ENCODE measurements at regions not wholly inside any gene's neighbourhood (a gene's known extent, or its start where the extent isn't known, plus 50 kb on each side); places are given as distances from the start of the nearest gene placed in this dataset.
"Not testable (repeated sequence)": the region's sequence is repeated elsewhere in the genome, so short reads cannot be mapped to it uniquely, and the experiment has no call there.

GRCh38 chrX:44785652-44786051 is 58.2 kb upstream of the DUSP21 start:
- Mint-ChIP-seq H3K9me3 (ENCODE audit: low read depth) (peaks cover 3% of the 10 kb centered on the region), H3K36me3 (ENCODE audit: low read depth) (no peaks in the 10 kb centered on the region), H3K27ac (ENCODE audit: unreplicated experiment) (no peak overlapping the region), H3K4me1 (ENCODE audit: low read depth) (no peaks in the 10 kb centered on the region), H3K4me3 (ENCODE audit: unreplicated experiment) (no peak overlapping the region), H3K27me3 (ENCODE audit: low read depth) (no peaks in the 10 kb centered on the region)
- DNase-seq (ENCODE audit: low spot score) = no peak
- TF ChIP-seq CTCF (IDR thresholded peaks at IDR 0.05) = no peak

GRCh38 chrX:44784241-44784640 is 59.6 kb upstream of the DUSP21 start:
- Mint-ChIP-seq H3K27ac (ENCODE audit: unreplicated experiment) (no peak overlapping the region), H3K27me3 (ENCODE audit: low read depth) (no peaks in the 10 kb centered on the region), H3K36me3 (ENCODE audit: low read depth) (no peaks in the 10 kb centered on the region)

GRCh38 chrX:44778254-44778653 is 65.6 kb upstream of the DUSP21 start:
- DNase-seq (ENCODE audit: low spot score) = no peak
- Mint-ChIP-seq H3K27ac (ENCODE audit: unreplicated experiment) (no peak overlapping the region), H3K4me1 (ENCODE audit: low read depth) (no peaks in the 10 kb centered on the region), H3K4me3 (ENCODE audit: unreplicated experiment) (no peak overlapping the region), H3K36me3 (ENCODE audit: low read depth) (no peaks in the 10 kb centered on the region), H3K9me3 (ENCODE audit: low read depth) (peaks cover 6% of the 10 kb centered on the region), H3K27me3 (ENCODE audit: low read depth) (no peaks in the 10 kb centered on the region)
- TF ChIP-seq CTCF (IDR thresholded peaks at IDR 0.05) = no peak

More at GRCh38 chrX:44784241-44784640, 59.6 kb upstream of the DUSP21 start:
- peaks cover 3% of the 10 kb centered on the region for H3K9me3 Mint-ChIP-seq (ENCODE audit: low read depth)
- no peak for TF ChIP-seq CTCF (IDR thresholded peaks at IDR 0.05)
- no peak for DNase-seq (ENCODE audit: low spot score)
- no peak overlapping the region for H3K4me3 Mint-ChIP-seq (ENCODE audit: unreplicated experiment)
- no peaks in the 10 kb centered on the region for H3K4me1 Mint-ChIP-seq (ENCODE audit: low read depth)

GRCh38 chrX:44775726-44776125 is 68.1 kb upstream of the DUSP21 start:
- peaks cover 6% of the 10 kb centered on the region for H3K9me3 Mint-ChIP-seq (ENCODE audit: low read depth)
- H3K27me3 Mint-ChIP-seq (ENCODE audit: low read depth) = no peaks in the 10 kb centered on the region
- TF ChIP-seq CTCF (IDR thresholded peaks at IDR 0.05) = no peak
- DNase-seq (ENCODE audit: low spot score) = no peak
- no peaks in the 10 kb centered on the region for H3K4me1 Mint-ChIP-seq (ENCODE audit: low read depth)
- H3K4me3 Mint-ChIP-seq (ENCODE audit: unreplicated experiment) = no peak overlapping the region
- no peak overlapping the region for H3K27ac Mint-ChIP-seq (ENCODE audit: unreplicated experiment)
- H3K36me3 Mint-ChIP-seq (ENCODE audit: low read depth) = no peaks in the 10 kb centered on the region

GRCh38 chrX:44774066-44774465 is 69.8 kb upstream of the DUSP21 start:
- H3K27ac Mint-ChIP-seq (ENCODE audit: unreplicated experiment); H3K36me3 Mint-ChIP-seq (ENCODE audit: low read depth); H3K4me3 Mint-ChIP-seq (ENCODE audit: unreplicated experiment); DNase-seq (ENCODE audit: low spot score); H3K4me1 Mint-ChIP-seq (ENCODE audit: low read depth); H3K9me3 Mint-ChIP-seq (ENCODE audit: low read depth); H3K27me3 Mint-ChIP-seq (ENCODE audit: low read depth): not testable (repeated sequence)

DNA sequence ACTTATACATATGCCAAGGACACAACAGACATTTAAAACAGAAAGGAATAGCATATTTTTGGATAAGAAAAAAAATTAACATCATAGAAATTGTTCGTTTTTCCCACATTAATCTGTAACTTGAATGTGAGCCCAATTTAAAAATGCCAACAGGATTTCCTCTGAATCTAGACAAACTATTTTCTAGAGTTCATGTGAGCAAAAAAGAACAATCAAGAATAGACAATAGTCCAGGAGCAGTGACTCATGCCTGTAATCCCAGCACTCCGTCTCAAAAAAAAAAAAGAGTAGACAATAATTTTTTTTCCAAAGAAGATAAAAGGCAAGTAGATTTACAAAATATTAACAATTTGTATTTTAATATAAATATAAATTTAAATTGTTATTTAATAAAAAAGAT is 73.7 kb upstream of the DUSP21 start:
- Mint-ChIP-seq H3K27ac (ENCODE audit: unreplicated experiment) (no peak overlapping the region), H3K9me3 (ENCODE audit: low read depth) (peaks cover 15% of the 10 kb centered on the region), H3K36me3 (ENCODE audit: low read depth) (no peaks in the 10 kb centered on the region), H3K27me3 (ENCODE audit: low read depth) (no peaks in the 10 kb centered on the region), H3K4me3 (ENCODE audit: unreplicated experiment) (no peak overlapping the region), H3K4me1 (ENCODE audit: low read depth) (peaks cover 4% of the 10 kb centered on the region)
- no peak for DNase-seq (ENCODE audit: low spot score)
- TF ChIP-seq CTCF (IDR thresholded peaks at IDR 0.05) = no peak
